MCF 10A (cell line): ENCODE measurements at regions not wholly inside any gene's neighbourhood (a gene's known extent, or its start where the extent isn't known, plus 50 kb on each side); places are given as distances from the start of the nearest gene placed in this dataset.
"Not testable (repeated sequence)": the region's sequence is repeated elsewhere in the genome, so short reads cannot be mapped to it uniquely, and the experiment has no call there.

ENCODE experiments used
- BruUV-seq: library from RNA; stranded (reverse); fragments of 400-500 nt; replicated peaks from 2 replicates; lab custom pipeline; 2021; lab: Mats Ljungman, UMichigan
- CTCF ChIA-PET: fragments of 300-600 bp; sonication (Branson Sonifier 250); formaldehyde crosslinking; extraction: SDS; loops from one replicate; lab custom pipeline; 2021; ENCODE audit warnings: antibody characterized with exemption, inconsistent platforms; lab: Yijun Ruan, JAX
- POLR2A ChIA-PET: fragments of 300-600, 350-650 bp; sonication (Branson Sonifier 250); formaldehyde crosslinking; extraction: SDS; loops from one replicate; lab custom pipeline; 2020; ENCODE audit warnings: antibody characterized with exemption, inconsistent platforms; lab: Yijun Ruan, JAX
- DNase-seq: peaks from one replicate; pipeline ENCODE4 v3.0.0-alpha.2; 2018; ENCODE audit not compliant: unreplicated experiment
- H3K27ac Mint-ChIP-seq: one replicate; pipeline ENCODE4 v1.8.0; 2022; ENCODE audit warnings: mild to moderate bottlenecking, low read depth, mixed read lengths; ENCODE audit not compliant: unreplicated experiment
- H3K27me3 Mint-ChIP-seq: one replicate; pipeline ENCODE4 v1.8.0; 2022; ENCODE audit warnings: mixed read lengths; ENCODE audit not compliant: insufficient read depth, unreplicated experiment
- H3K36me3 Mint-ChIP-seq: one replicate; pipeline ENCODE4 v1.8.0; 2022; ENCODE audit warnings: mild to moderate bottlenecking, moderate library complexity, mixed read lengths; ENCODE audit not compliant: insufficient read depth, unreplicated experiment
- H3K4me1 Mint-ChIP-seq: one replicate; pipeline ENCODE4 v1.8.0; 2022; ENCODE audit warnings: mixed read lengths; ENCODE audit not compliant: insufficient read depth, unreplicated experiment
- H3K4me3 Mint-ChIP-seq: one replicate; pipeline ENCODE4 v1.8.0; 2022; ENCODE audit warnings: mild to moderate bottlenecking, moderate library complexity, mixed read lengths; ENCODE audit not compliant: unreplicated experiment
- H3K9me3 Mint-ChIP-seq: one replicate; pipeline ENCODE4 v1.8.0; 2022; ENCODE audit warnings: mixed read lengths; ENCODE audit not compliant: unreplicated experiment
- CTCF ChIP-seq: fragments of 200-600 bp; IDR thresholded peaks from one replicate; pipeline ENCODE4 v1.8.0; 2022; ENCODE audit warnings: antibody characterized with exemption, mild to moderate bottlenecking; ENCODE audit not compliant: unreplicated experiment
- intact Hi-C: fragments of 100-400 bp; cut with micrococcal nuclease; formaldehyde crosslinking; loops from 2 replicates; pipeline ENCODE4 v1.14.1; 2022

- DNase-seq = no peak
- Mint-ChIP-seq H3K36me3 (no peaks in the 10 kb centered on the region), H3K27ac (no peak overlapping the region), H3K9me3 (no peaks in the 10 kb centered on the region), H3K4me3 (no peak overlapping the region), H3K27me3 (no peaks in the 10 kb centered on the region), H3K4me1 (no peaks in the 10 kb centered on the region)
- CTCF ChIA-PET = interaction anchor here (1.0 kb wide), 1 partner anchor 527 kb away, joined by 3 read pairs; no protein-coding TSS in a partner anchor
- intact Hi-C loops = no loop called here
- no TSS peak for BruUV-seq
- no peak for TF ChIP-seq CTCF
- POLR2A ChIA-PET = no interaction called here
These were observed 70.3 kb upstream of the UGT2B7 start for GRCh38 chr4:69025999-69026387.

- no peak for DNase-seq
- ChIA-PET POLR2A (no interaction called here), CTCF (interaction anchor here (0.7 kb wide), 1 partner anchor 30 kb away, joined by 3 read pairs; no protein-coding TSS in a partner anchor)
- BruUV-seq = no TSS peak
- no peak for TF ChIP-seq CTCF
- Mint-ChIP-seq H3K27me3 (no peaks in the 10 kb centered on the region), H3K4me1 (no peaks in the 10 kb centered on the region), H3K36me3 (no peaks in the 10 kb centered on the region), H3K4me3 (no peak overlapping the region), H3K9me3 (no peaks in the 10 kb centered on the region), H3K27ac (no peak overlapping the region)
- intact Hi-C loops = no loop called here
These were observed 69.3 kb upstream of the UGT2B7 start for GRCh38 chr4:69026974-69027373.

- intact Hi-C loops = no loop called here
- H3K4me1 Mint-ChIP-seq = no peaks in the 10 kb centered on the region
- H3K9me3 Mint-ChIP-seq = peaks cover 12% of the 10 kb centered on the region
- no peak for TF ChIP-seq CTCF
- no TSS peak for BruUV-seq
- no peak for DNase-seq
- CTCF ChIA-PET = no interaction called here
- H3K27me3 Mint-ChIP-seq = no peaks in the 10 kb centered on the region
- no peaks in the 10 kb centered on the region for H3K36me3 Mint-ChIP-seq
- POLR2A ChIA-PET = no interaction called here
- H3K27ac Mint-ChIP-seq = no peak overlapping the region
- no peak overlapping the region for H3K4me3 Mint-ChIP-seq
These were observed 65.9 kb upstream of the UGT2B7 start for GRCh38 chr4:69030326-69030725.

- intact Hi-C loops = no loop called here
- no peak overlapping the region for H3K4me3 Mint-ChIP-seq
- ChIA-PET CTCF (no interaction called here), POLR2A (no interaction called here)
- no peaks in the 10 kb centered on the region for H3K27me3 Mint-ChIP-seq
- peaks cover 17% of the 10 kb centered on the region for H3K9me3 Mint-ChIP-seq
- DNase-seq = peak; percentile 76
- H3K27ac Mint-ChIP-seq = no peak overlapping the region
- H3K4me1 Mint-ChIP-seq = no peaks in the 10 kb centered on the region
- H3K36me3 Mint-ChIP-seq = no peaks in the 10 kb centered on the region
- TF ChIP-seq CTCF = no peak
- BruUV-seq = no TSS peak
These were observed 63.2 kb upstream of the UGT2B7 start for GRCh38 chr4:69032847-69033638.

GRCh38 chr4:69034315-69034740 is 61.9 kb upstream of the UGT2B7 start:
- BruUV-seq, H3K27me3 Mint-ChIP-seq, intact Hi-C loops, H3K36me3 Mint-ChIP-seq, H3K4me1 Mint-ChIP-seq, H3K4me3 Mint-ChIP-seq, H3K27ac Mint-ChIP-seq, CTCF ChIA-PET, DNase-seq, POLR2A ChIA-PET: not testable (repeated sequence)
- peaks cover 17% of the 10 kb centered on the region for H3K9me3 Mint-ChIP-seq
